Activated T-cell treated with anti-CD3 and anti-CD28 coated beads, Interleukin-2, amount 50 U/mL, for 24 hours (primary cell): ENCODE measurements at regions not wholly inside any gene's neighbourhood (a gene's known extent, or its start where the extent isn't known, plus 50 kb on each side); places are given as distances from the start of the nearest gene placed in this dataset.
"Not testable (repeated sequence)": the region's sequence is repeated elsewhere in the genome, so short reads cannot be mapped to it uniquely, and the experiment has no call there.

Source experiments
- DNase-seq: peaks from one replicate; pipeline ENCODE4 v3.0.0-alpha.2; 2020
- H3K27ac Mint-ChIP-seq: 2 replicates; pipeline ENCODE4 v1.8.0; 2020; ENCODE audit warnings: mild to moderate bottlenecking, mixed read lengths
- H3K27me3 Mint-ChIP-seq: 2 replicates; pipeline ENCODE4 v1.8.0; 2020; ENCODE audit warnings: mixed read lengths
- H3K36me3 Mint-ChIP-seq: 2 replicates; pipeline ENCODE4 v1.8.0; 2020; ENCODE audit warnings: low read depth, mixed read lengths
- H3K4me1 Mint-ChIP-seq: 2 replicates; pipeline ENCODE4 v1.8.0; 2020; ENCODE audit warnings: low read depth, mixed read lengths
- H3K4me3 Mint-ChIP-seq: 2 replicates; pipeline ENCODE4 v1.8.0; 2020; ENCODE audit warnings: mild to moderate bottlenecking, moderate library complexity, mixed read lengths
- H3K9me3 Mint-ChIP-seq: 2 replicates; pipeline ENCODE4 v1.8.0; 2020; ENCODE audit warnings: mixed read lengths

DNA sequence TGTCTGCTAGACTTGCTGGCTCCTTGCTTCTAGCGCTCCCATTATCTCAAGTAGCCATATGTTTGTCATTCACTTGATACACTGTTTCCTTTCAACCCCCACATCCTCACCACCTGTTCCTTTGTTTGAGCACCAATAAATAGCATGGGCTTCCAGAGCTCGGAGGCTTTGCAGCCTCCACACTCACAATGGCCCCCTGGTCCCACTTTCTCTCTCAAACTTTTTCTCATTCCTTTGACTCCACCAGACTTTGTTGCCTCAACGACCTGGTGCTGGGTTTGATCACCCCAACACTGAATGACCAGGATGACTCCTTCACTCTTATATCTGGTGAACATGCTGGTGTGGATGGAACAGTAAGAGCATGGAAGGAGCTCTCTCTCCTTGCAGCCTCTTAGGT is 114.5 kb upstream of the TRIM24 start:
- peaks cover 1% of the 10 kb centered on the region for H3K4me1 Mint-ChIP-seq

DNA sequence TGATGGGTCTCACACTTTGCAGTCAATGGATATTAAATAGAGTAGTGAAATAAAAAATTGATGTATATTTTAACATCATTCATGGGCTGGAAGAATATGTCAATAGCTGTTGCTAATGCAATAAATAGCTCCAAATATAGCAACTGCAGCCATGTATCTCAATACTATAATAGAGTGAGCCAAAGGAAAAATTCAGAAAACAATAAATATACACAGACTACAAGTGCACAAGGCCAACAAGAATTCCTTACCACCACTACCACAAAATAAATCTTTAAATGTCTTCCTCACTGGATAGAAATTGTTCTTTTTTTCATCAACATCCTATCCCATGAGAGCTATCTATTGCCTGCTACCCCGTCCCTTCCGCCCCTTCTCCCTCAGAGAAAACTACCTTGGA is 113.1 kb upstream of the TRIM24 start:
- H3K27ac Mint-ChIP-seq, result no peak overlapping the region
- no peaks in the 10 kb centered on the region for H3K27me3 Mint-ChIP-seq
- H3K4me1 Mint-ChIP-seq, result peaks cover 4% of the 10 kb centered on the region
- no peak for DNase-seq
- no peak overlapping the region for H3K4me3 Mint-ChIP-seq
- H3K9me3 Mint-ChIP-seq, result peaks cover 37% of the 10 kb centered on the region
- no peaks in the 10 kb centered on the region for H3K36me3 Mint-ChIP-seq

More for the DNA sequence above, 114.5 kb upstream of the TRIM24 start:
- Mint-ChIP-seq H3K9me3 (peaks cover 34% of the 10 kb centered on the region), H3K27ac (no peak overlapping the region), H3K27me3 (no peaks in the 10 kb centered on the region), H3K36me3 (no peaks in the 10 kb centered on the region), H3K4me3 (no peak overlapping the region)
- no peak for DNase-seq

DNA sequence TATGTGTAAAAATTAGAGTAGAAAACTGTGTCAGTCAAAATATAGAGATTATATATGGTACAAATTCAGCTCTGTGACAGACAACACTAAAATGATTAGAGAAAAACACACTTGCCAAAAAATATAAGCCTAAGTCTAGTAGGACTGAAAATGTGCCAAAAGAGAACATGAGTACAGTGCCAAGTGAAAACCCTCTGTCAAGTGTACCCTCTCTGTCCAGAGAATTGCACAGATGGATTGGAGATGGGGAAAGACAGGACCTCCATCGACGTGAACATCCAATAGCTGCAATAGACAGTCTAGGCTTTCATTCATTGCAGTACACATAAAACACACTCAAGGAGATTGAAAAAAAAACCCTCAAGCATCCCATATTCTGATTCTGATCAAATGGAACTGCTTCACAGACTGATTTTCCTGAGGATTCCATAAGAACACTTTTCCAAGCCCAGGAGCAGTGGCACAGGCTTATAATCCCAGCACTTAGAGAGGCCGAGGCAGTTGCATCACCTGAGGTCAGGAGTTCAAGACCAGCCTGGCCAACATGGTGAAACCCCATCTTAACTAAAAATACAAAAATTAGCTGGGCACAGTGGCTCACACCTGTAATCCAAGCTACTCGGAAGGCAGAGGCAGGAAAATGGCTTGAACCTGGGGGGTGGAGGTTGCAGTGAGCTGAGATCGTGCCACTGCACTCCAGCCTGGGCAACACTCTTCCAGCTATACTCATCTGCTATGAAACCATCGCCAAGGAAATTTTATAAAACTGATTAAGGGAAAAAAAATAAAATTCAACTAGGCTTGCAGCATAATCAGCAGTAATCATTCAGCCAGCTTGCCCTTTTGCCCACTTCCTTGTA is 110.0 kb upstream of the TRIM24 start:
- H3K4me1 Mint-ChIP-seq, result peaks cover 4% of the 10 kb centered on the region
- H3K9me3 Mint-ChIP-seq, result peaks cover 18% of the 10 kb centered on the region
- no peak overlapping the region for H3K4me3 Mint-ChIP-seq
- no peaks in the 10 kb centered on the region for H3K36me3 Mint-ChIP-seq
- no peak for DNase-seq
- no peak overlapping the region for H3K27ac Mint-ChIP-seq
- no peaks in the 10 kb centered on the region for H3K27me3 Mint-ChIP-seq

DNA sequence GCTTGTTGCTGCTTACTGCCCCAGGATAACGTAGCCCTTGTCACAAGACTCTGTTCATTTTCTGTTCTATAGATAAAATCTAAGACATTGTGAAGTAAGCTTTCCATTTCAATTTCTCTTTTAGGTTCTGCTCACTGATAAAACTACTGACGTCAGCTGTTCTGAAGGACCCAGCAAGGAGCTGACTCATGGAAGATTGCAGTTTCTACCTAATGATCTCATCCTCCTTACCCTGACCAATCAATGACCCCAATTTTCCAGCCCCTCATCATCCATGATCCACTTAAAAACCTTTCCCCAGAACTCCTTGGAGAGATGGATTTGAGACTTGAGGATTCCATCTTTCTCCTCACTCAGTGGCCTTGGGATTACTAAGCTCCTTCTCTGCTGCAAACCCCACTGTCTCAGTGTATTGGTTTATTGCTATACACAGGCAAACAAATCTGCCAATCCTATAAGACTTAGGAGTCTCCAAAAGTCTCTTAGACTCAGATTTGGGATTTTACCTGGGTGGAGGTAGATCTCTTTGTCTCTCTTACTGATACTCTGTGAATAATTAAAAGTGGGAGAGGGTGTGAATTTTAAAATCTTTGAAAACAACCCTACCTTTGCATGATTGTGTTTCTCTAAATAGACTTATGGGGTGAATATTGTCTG is 109.2 kb upstream of the TRIM24 start:
- H3K27me3 Mint-ChIP-seq, result no peaks in the 10 kb centered on the region
- DNase-seq, result no peak
- H3K27ac Mint-ChIP-seq, result no peak overlapping the region
- H3K36me3 Mint-ChIP-seq, result no peaks in the 10 kb centered on the region
- H3K4me3 Mint-ChIP-seq, result no peak overlapping the region
- peaks cover 12% of the 10 kb centered on the region for H3K9me3 Mint-ChIP-seq
- peaks cover 4% of the 10 kb centered on the region for H3K4me1 Mint-ChIP-seq

DNA sequence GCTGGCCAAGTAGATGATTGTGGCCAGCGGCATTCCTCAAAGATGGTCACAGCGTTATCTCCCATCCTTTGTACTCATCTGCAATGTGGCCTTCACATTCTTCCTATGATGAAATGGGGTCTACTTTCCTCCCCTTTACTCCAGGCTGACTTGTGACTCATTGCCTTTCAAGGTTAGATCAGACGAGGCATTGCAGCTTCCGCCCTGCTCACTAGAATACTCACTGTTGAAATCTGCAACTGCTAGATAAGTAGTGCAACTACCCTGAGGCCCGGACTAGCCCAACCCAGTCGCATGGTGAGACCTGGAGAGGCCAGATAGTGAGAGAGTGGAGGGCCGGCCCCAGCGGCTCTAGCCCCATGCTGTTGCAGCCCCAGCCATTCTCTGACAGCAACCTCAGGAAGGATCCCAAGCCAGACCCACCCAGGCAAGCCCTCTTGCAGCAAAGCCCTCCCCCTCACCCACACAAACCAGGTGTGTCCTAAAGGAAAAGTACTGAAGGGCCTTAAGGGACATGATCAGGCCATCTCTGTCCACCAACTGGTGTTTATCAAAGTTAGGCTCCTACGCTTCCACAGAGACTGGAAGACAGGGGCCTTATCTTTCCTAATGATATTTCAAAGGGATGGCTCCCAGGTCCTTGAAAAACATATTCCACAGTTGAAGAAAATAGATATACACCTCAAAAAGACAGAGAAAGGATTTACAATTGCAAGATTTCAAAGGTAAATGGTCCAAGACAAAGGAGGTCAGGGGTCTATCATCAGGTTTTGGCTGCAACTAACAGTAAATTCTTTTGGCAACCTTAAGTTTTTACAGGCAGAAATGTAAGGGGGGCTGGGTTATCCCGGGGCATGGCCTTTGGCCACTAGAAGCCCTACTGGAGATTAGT is 107.2 kb upstream of the TRIM24 start:
- peaks cover 4% of the 10 kb centered on the region for H3K4me1 Mint-ChIP-seq
- no peaks in the 10 kb centered on the region for H3K27me3 Mint-ChIP-seq
- no peak overlapping the region for H3K4me3 Mint-ChIP-seq
- DNase-seq, result no peak
- H3K9me3 Mint-ChIP-seq, result peaks cover 7% of the 10 kb centered on the region
- H3K27ac Mint-ChIP-seq, result no peak overlapping the region
- H3K36me3 Mint-ChIP-seq, result no peaks in the 10 kb centered on the region

DNA sequence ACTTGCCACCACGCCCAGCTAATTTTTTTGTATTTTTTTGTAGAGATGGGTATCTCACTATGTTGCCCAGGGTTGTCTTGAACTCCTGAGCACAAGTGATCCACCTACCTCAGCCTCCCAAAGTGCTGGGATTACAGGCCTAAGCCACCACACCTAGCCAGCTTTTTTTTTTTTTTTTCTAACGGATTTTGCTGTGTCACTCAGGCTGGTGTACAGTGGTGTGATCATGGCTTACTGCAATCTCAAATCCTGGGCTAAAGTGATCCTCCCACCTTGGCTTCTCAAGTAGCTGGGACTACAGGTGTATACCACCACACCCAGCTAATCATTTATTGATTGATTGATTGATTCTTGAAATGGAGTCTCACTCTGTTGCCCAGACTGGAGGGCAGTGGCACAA is 106.0 kb upstream of the TRIM24 start:
- H3K4me1 Mint-ChIP-seq, result peaks cover 4% of the 10 kb centered on the region
- H3K9me3 Mint-ChIP-seq, result peaks cover 7% of the 10 kb centered on the region
- DNase-seq, result no peak
- no peaks in the 10 kb centered on the region for H3K36me3 Mint-ChIP-seq
- H3K27me3 Mint-ChIP-seq, result no peaks in the 10 kb centered on the region
- H3K27ac Mint-ChIP-seq, result no peak overlapping the region
- H3K4me3 Mint-ChIP-seq, result no peak overlapping the region

DNA sequence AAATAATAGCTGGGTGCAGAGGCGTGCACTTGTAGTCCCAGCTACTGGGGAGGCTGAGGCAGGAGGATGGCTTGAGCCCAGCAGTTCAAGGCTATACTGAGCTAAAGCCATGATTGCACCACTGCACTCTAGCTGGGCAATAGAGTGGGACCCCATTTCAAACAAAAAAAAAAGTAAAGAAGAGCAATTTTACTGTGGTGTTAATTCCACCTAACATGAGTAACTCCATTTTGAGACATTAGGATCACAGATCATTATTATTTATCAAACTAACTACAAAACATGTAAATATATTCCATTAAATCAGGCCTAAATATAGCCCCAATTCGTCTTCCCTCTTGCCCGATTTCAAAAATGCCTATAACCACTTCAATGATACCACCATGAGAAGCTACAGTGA is 104.8 kb upstream of the TRIM24 start:
- no peaks in the 10 kb centered on the region for H3K36me3 Mint-ChIP-seq
- peaks cover 7% of the 10 kb centered on the region for H3K9me3 Mint-ChIP-seq
- no peak for DNase-seq
- peaks cover 4% of the 10 kb centered on the region for H3K4me1 Mint-ChIP-seq
- H3K27me3 Mint-ChIP-seq, result no peaks in the 10 kb centered on the region
- no peak overlapping the region for H3K27ac Mint-ChIP-seq
- no peak overlapping the region for H3K4me3 Mint-ChIP-seq

DNA sequence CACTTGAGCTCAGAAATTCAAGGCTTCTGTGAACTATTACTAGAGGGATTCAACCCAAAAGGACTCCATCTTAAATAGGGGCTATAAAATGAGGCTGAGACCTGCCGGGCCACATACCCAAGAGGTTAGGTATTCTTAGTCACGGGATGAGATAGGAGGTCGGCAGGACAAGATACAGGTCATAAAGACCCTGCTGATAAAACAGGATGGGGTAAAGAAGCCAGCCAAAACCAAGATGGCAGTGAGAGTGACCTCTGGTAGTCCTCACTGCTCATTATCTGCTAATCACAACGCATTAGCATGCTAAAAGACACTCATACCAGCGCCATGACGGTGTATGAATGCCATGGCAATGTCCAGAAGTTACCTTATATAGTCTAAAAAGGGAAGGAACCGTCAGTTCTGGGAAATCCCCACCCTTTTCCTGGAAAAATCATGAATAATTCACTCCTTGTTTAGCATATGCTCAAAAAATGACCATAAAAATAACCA is 101.2 kb upstream of the TRIM24 start:
- Mint-ChIP-seq H3K27me3 (no peaks in the 10 kb centered on the region), H3K27ac (no peak overlapping the region), H3K36me3 (no peaks in the 10 kb centered on the region), H3K9me3 (no peaks in the 10 kb centered on the region), H3K4me3 (no peak overlapping the region), H3K4me1 (no peaks in the 10 kb centered on the region)
- DNase-seq, result no peak

DNA sequence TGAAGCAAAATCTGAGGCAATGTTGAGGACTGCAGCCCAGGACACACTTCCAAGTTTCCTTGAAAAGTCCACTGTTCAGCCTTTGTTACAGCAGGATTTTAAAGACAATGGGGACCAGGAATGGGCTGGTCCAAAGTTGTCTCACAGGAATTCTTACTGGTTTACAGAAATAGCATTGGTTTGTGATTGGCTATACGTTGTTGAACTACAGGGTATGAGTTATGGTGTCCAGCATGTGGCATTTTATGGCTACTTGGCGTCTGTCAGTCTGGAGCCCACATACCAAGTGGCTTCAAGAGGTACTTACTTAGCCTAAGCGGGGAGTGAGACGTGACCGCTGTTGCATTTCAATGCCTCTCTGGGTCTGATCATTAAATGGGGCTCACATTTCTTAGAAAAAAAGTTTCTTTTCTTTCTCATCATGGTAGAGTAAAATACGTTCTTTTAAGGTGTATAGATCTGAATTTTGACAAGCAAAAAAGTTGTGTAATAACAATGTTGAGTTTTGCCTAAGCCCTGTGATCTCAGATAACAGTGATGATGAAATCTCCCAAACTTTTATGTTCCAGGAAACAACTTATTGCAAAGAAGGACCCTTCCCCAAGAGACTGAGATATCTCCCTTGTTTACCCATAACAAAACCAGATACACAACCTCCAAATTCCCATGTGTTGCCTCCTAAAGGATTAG is 100.0 kb upstream of the TRIM24 start:
- no peak for DNase-seq
- H3K9me3 Mint-ChIP-seq, result no peaks in the 10 kb centered on the region
- no peaks in the 10 kb centered on the region for H3K4me1 Mint-ChIP-seq
- no peak overlapping the region for H3K4me3 Mint-ChIP-seq
- H3K27ac Mint-ChIP-seq, result no peak overlapping the region
- no peaks in the 10 kb centered on the region for H3K36me3 Mint-ChIP-seq
- H3K27me3 Mint-ChIP-seq, result no peaks in the 10 kb centered on the region

DNA sequence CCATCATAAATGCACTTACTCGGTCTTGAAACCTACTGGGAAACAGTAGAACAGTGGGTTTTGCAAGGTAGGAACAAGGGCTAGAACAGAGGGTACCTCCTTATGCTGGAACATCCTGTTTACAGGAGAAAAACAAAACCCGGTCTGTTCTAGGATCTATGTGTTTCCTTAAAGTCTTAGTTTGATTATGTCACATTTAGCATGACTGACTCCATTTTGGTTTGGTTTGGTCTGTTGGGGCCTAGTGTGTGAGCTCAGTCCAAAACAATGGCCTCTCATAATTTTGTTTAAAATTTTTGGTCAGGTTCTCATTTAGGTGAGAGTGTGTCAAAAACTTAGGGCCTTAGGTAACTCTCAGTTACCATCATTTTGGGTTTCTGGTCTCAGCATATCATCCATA is 96.3 kb upstream of the TRIM24 start:
- Mint-ChIP-seq H3K4me3 (no peak overlapping the region), H3K27me3 (no peaks in the 10 kb centered on the region), H3K9me3 (peaks cover 4% of the 10 kb centered on the region), H3K36me3 (no peaks in the 10 kb centered on the region), H3K27ac (no peak overlapping the region), H3K4me1 (no peaks in the 10 kb centered on the region)
- DNase-seq, result no peak

DNA sequence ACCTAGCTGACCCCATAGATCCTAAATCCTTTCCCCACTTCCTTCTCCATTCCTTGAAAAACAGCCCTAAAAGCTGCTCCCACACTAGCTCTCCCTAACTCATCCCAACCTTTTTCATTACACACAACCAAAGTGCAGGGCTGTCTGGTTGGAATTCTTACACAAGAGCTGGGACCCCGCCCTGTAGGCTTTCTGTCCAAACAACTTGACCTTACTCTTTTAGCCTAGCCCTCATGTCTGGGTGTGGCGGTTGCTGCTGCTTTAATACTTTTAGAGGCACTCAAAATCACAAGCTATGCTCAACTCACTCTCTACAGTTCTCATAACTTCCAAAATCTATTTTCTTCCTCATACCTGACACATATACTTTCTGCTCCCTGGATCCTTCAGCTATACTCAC is 93.9 kb upstream of the TRIM24 start:
- H3K4me3 Mint-ChIP-seq, H3K36me3 Mint-ChIP-seq, H3K27ac Mint-ChIP-seq, H3K27me3 Mint-ChIP-seq, DNase-seq, H3K4me1 Mint-ChIP-seq: not testable (repeated sequence)
- peaks cover 19% of the 10 kb centered on the region for H3K9me3 Mint-ChIP-seq

DNA sequence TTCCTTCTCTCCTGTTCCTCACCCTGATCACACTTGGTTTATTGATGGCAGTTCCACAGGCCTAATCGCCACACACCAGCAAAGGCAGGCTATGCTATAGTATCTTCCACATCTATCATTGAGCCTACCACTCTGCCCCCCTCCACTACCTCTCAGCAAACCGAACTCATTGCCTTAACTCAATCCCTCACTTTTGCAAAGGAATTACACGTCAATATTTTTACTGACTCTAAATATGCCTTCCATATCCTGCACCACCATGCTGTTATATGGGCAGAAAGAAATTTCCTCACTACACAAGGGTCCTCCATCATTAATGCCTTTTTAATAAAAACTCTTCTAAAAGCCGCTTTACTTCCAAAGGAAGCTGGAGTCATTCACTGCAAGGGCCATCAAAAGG is 93.4 kb upstream of the TRIM24 start:
- not testable (repeated sequence) for H3K27me3 Mint-ChIP-seq, H3K36me3 Mint-ChIP-seq, H3K4me3 Mint-ChIP-seq, H3K4me1 Mint-ChIP-seq, H3K27ac Mint-ChIP-seq, DNase-seq
- peaks cover 24% of the 10 kb centered on the region for H3K9me3 Mint-ChIP-seq

DNA sequence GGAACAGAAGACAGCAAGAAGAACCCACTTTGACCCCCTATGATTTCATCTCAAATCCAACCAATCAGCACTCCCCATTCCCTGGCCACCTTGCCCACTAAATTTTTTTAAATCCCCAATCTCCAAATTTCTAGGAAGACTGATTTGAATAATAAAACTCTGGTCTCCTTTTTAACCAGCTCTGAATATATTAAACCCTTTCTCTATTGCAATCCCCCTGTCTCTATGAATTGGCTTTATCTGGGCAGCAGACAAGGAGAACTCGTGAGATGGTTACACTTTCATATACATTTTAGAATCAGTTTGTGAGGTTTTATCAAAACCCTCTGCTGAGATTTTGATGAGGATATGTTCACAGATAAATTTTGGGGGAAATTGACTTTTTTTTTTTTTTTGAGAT is 90.3 kb upstream of the TRIM24 start:
- Mint-ChIP-seq H3K27me3 (no peaks in the 10 kb centered on the region), H3K27ac (no peak overlapping the region), H3K4me3 (no peak overlapping the region), H3K4me1 (no peaks in the 10 kb centered on the region), H3K9me3 (peaks cover 24% of the 10 kb centered on the region), H3K36me3 (peaks cover 2% of the 10 kb centered on the region)
- no peak for DNase-seq

DNA sequence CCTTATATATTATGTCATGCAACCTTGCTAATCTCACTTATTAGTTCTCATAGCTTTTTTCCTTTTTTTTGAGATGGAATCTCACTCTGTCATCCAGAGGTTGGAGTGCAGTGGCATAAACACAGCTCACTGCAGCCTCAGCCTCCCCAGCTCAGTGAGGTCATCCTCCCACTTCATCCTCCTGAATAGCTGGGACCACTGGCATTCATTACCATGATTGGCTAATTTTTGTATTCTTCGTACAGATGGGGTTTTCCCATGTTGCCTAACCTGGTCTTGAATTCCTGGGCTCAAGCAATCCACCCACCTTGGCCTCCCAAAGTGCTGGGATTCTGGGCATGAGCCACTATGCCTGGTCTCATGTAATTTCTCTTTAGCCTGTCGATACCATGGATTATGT is 89.1 kb upstream of the TRIM24 start:
- H3K27ac Mint-ChIP-seq, result no peak overlapping the region
- H3K4me1 Mint-ChIP-seq, result no peaks in the 10 kb centered on the region
- peaks cover 2% of the 10 kb centered on the region for H3K36me3 Mint-ChIP-seq
- H3K4me3 Mint-ChIP-seq, result no peak overlapping the region
- DNase-seq, result no peak
- peaks cover 24% of the 10 kb centered on the region for H3K9me3 Mint-ChIP-seq
- no peaks in the 10 kb centered on the region for H3K27me3 Mint-ChIP-seq
